22Rv1 (cell line): ENCODE measurements at regions not wholly inside any gene's neighbourhood (a gene's known extent, or its start where the extent isn't known, plus 50 kb on each side); places are given as distances from the start of the nearest gene placed in this dataset.

Experiments
- ZFX ChIP-seq: fragments of 450-650 bp; IDR thresholded peaks from 2 replicates; pipeline ENCODE4 v1.6.1; 2017; ENCODE audit warnings: antibody characterized with exemption, borderline replicate concordance
- TF ChIP-seq, protein P1 (sequence below): fragments of 450-650 bp; IDR thresholded peaks from 2 replicates; pipeline ENCODE4 v1.5.1; 2017; ENCODE audit warnings: mild to moderate bottlenecking

DNA sequence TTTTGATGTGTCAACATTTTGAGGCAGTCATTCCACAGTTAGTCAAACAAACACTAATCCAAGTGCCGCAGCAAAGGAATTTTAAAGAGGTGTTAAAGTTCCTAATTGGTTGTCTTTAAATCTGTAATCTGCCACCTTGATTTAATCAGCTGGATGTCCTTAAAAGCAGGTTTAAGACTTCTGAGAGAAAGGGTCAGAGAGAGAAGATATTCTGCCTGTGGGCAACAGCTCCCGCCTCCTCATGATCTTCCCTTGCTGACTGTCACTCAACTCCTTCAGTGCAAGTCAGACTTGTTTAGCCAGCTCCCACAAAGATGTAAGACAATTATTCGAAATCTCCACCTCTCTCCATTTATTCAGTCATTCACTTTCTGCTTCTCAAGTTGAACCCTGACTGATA is 92.6 kb upstream of the MYRIP start:
- TF ChIP-seq, protein P1, sequence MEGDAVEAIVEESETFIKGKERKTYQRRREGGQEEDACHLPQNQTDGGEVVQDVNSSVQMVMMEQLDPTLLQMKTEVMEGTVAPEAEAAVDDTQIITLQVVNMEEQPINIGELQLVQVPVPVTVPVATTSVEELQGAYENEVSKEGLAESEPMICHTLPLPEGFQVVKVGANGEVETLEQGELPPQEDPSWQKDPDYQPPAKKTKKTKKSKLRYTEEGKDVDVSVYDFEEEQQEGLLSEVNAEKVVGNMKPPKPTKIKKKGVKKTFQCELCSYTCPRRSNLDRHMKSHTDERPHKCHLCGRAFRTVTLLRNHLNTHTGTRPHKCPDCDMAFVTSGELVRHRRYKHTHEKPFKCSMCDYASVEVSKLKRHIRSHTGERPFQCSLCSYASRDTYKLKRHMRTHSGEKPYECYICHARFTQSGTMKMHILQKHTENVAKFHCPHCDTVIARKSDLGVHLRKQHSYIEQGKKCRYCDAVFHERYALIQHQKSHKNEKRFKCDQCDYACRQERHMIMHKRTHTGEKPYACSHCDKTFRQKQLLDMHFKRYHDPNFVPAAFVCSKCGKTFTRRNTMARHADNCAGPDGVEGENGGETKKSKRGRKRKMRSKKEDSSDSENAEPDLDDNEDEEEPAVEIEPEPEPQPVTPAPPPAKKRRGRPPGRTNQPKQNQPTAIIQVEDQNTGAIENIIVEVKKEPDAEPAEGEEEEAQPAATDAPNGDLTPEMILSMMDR: no peak
- TF ChIP-seq ZFX: no peak
